ENCODE measurements at regions not wholly inside any gene's neighbourhood (a gene's known extent, or its start where the extent isn't known, plus 50 kb on each side); places are given as distances from the start of the nearest gene placed in this dataset.

GRCh38 chr15:100820528-100820927 is 59.1 kb upstream of the ALDH1A3 start:
- no peak for DNase-seq (ENCODE audit: low read depth)
- Histone ChIP-seq H3K4me1 (ENCODE audit: control insufficient read depth, insufficient read depth, low read length) (no peaks in the 10 kb centered on the region), H3K4me3 (ENCODE audit: low read length) (no peak overlapping the region), H3K9ac (ENCODE audit: low read length) (no peak overlapping the region), H3K9me3 (ENCODE audit: control insufficient read depth, low read length) (peaks cover 22% of the 10 kb centered on the region), H3K27me3 (replicated peaks; ENCODE audit: control insufficient read depth, insufficient read depth, low read length) (no peaks in the 10 kb centered on the region), H3K36me3 (ENCODE audit: control insufficient read depth, insufficient read depth, low read length, severe bottlenecking) (no peaks in the 10 kb centered on the region)

- no peak overlapping the region for H3K9ac ChIP-seq (ENCODE audit: low read length)
- H3K4me1 ChIP-seq (ENCODE audit: control insufficient read depth, insufficient read depth, low read length): no peaks in the 10 kb centered on the region
- H3K27me3 ChIP-seq (replicated peaks; ENCODE audit: control insufficient read depth, insufficient read depth, low read length): no peaks in the 10 kb centered on the region
- peaks cover 14% of the 10 kb centered on the region for H3K9me3 ChIP-seq (ENCODE audit: control insufficient read depth, low read length)
- no peak for DNase-seq (ENCODE audit: low read depth)
- no peak overlapping the region for H3K4me3 ChIP-seq (ENCODE audit: low read length)
- H3K36me3 ChIP-seq (ENCODE audit: control insufficient read depth, insufficient read depth, low read length, severe bottlenecking): no peaks in the 10 kb centered on the region
Measured at GRCh38 chr15:100821327-100821726, 58.3 kb upstream of the ALDH1A3 start.

- Histone ChIP-seq H3K9me3 (ENCODE audit: control insufficient read depth, low read length) (peaks cover 16% of the 10 kb centered on the region), H3K27me3 (replicated peaks; ENCODE audit: control insufficient read depth, insufficient read depth, low read length) (no peaks in the 10 kb centered on the region), H3K9ac (ENCODE audit: low read length) (no peak overlapping the region), H3K4me1 (ENCODE audit: control insufficient read depth, insufficient read depth, low read length) (no peaks in the 10 kb centered on the region), H3K36me3 (ENCODE audit: control insufficient read depth, insufficient read depth, low read length, severe bottlenecking) (no peaks in the 10 kb centered on the region), H3K4me3 (ENCODE audit: low read length) (no peak overlapping the region)
- DNase-seq (ENCODE audit: low read depth): no peak
Measured at GRCh38 chr15:100824211-100824610, 55.4 kb upstream of the ALDH1A3 start.

- DNase-seq (ENCODE audit: low read depth): no peak
- no peak overlapping the region for H3K4me3 ChIP-seq (ENCODE audit: low read length)
- peaks cover 11% of the 10 kb centered on the region for H3K4me1 ChIP-seq (ENCODE audit: control insufficient read depth, insufficient read depth, low read length)
- no peak overlapping the region for H3K9ac ChIP-seq (ENCODE audit: low read length)
- no peaks in the 10 kb centered on the region for H3K36me3 ChIP-seq (ENCODE audit: control insufficient read depth, insufficient read depth, low read length, severe bottlenecking)
- H3K27me3 ChIP-seq (replicated peaks; ENCODE audit: control insufficient read depth, insufficient read depth, low read length): no peaks in the 10 kb centered on the region
- peaks cover 3% of the 10 kb centered on the region for H3K9me3 ChIP-seq (ENCODE audit: control insufficient read depth, low read length)
Measured at GRCh38 chr15:100829457-100829856, 50.2 kb upstream of the ALDH1A3 start.
